ENCODE measurements at regions not wholly inside any gene's neighbourhood (a gene's known extent, or its start where the extent isn't known, plus 50 kb on each side); places are given as distances from the start of the nearest gene placed in this dataset.

GRCh38 chr11:130979386-130979972 lies 63.2 kb upstream of the SNX19 start:
- DNase-seq (ENCODE audit: low spot score), result peak; percentile 37

DNA sequence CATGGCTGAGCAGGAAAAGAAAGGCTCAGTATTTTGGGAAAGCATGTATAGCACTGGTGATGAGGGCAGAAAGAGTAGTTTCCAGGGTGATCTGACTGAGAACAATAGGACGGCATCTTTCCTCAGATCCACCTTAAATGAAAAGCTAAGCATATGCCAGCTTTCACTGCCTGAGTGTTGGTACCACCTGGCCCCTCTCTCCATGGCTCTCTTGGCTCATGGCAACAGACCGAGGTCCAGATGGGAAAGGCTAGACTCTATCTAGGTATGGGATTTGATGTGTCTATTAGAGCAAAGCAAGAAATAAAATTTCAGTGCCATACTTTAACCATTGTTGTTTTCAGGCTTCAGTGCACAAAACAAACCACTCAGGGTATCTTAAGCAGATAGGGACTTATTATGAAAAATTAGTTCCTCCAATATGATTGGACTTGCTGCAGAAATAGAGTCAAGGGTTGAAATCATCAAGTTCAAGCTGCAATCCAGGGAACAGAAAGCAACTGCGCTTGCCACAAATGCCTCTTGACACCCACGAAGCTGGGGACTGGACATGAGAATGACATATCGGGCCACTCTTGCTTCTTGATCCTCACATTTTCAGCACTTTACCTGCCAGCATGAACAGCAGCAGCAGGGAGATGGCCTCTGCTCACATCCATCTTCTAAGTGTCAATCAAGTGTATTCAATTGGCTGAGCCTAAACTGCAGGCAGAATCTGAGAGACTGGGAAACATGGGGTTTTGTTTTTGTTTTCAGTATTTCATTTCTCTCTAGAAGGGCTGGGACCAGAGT lies 64.0 kb upstream of the SNX19 start:
- DNase-seq (ENCODE audit: low spot score), result no peak

GRCh38 chr11:130984241-130984640 lies 68.0 kb upstream of the SNX19 start:
- DNase-seq (ENCODE audit: low spot score), result peak; percentile 55

DNA sequence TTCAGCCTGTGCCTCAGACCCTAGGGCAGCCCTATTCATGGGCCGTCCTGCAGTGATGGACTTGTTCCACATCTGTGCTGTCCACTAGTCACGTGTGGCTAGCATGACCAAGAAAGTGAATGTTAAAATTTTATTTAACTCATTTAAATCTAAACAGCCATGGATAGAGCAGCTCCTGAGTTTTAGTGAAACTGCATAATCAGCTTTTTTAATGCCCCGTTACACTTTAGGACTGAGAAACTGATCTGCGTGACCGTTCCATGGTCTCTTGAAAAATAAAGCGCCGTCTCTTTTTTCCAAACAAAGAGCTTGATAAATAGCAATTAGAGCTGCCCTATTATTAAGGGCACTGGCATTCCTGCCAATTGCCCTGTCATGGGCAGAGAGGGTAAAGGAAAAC lies 76.5 kb upstream of the SNX19 start:
- no peak for DNase-seq (ENCODE audit: low spot score)

DNA sequence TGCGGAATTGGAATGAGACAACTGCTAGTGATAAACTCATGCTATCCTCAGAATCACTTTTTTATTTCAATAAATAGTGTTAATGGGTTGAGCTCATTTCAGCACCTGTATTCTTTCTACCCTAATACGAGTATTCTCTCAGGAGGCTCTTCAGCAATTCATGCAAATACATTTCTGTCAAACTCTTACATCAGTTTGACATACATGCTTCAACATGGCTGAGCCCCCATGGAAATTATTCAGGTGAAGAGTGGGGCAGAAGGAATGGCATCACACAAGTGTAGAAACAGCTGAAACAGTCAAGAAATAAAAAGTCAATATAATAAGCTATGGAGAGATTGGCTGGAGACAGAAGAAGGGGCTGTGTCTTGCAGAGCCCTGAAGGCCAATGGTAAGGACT lies 77.8 kb upstream of the SNX19 start:
- DNase-seq (ENCODE audit: low spot score), result no peak

GRCh38 chr11:130995266-130995665 lies 79.0 kb upstream of the SNX19 start:
- DNase-seq (ENCODE audit: low spot score), result no peak

DNA sequence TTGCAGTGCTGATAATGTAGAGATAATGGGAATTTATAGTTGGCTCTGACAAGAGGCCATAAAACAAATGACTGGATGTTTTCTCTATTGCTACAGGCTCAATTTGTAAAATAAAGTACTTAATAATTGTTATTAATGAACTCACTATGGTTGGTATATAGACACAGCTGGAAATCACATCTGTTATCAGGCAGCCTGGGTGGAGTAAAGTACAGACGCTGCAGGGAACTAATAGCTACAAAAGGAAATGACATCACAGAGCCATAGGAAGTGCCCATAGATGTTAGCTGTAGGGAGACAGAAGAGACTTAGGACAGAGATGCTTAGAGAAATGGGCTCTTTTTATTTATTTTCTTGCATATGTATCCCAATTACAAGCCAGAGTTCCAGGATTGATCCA lies 81.0 kb upstream of the SNX19 start:
- no peak for DNase-seq (ENCODE audit: low spot score)

GRCh38 chr11:130999086-130999485 lies 82.8 kb upstream of the SNX19 start:
- no peak for DNase-seq (ENCODE audit: low spot score)

- DNase-seq (ENCODE audit: low spot score), result peak; percentile 79
Observed at GRCh38 chr11:130999992-131000770, 83.9 kb upstream of the SNX19 start.

DNA sequence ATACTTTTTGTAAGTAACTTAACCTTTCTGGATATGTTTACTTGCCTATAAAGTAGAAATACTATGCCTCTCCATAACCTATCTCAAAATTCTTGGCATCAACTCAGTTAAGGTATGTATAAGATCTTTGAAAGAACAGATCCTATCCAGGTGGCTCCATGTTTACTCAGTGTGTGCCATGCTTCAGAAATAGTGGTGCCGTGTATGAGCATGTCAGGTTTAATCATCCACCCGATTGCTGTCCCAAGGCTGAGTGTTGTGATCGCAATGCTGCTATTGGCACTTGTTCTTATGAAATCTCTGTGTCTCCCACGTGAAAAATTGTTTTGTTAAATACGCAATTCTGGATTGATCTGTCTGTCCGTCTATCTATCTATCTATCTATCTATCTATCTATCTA lies 85.9 kb upstream of the SNX19 start:
- DNase-seq (ENCODE audit: low spot score), result no peak

DNA sequence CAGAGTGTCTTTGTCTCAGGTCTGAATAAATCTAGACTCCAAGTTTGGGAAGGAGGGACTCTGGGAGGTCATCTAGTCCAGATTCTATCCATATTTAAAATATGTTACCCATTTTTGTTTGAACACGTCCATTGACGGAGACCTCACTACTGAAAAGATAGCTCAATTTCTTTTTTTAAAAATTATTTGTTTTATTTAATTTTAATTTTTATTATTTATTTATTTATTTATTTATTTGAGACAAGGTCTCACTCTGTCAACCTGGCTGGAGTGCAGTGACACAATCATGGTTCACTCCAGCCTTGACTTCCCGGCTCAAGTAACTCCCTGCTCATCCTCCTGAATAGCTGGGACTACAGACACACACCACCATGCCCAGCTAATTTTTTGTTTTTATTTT lies 89.5 kb upstream of the SNX19 start:
- no peak for DNase-seq (ENCODE audit: low spot score)

DNA sequence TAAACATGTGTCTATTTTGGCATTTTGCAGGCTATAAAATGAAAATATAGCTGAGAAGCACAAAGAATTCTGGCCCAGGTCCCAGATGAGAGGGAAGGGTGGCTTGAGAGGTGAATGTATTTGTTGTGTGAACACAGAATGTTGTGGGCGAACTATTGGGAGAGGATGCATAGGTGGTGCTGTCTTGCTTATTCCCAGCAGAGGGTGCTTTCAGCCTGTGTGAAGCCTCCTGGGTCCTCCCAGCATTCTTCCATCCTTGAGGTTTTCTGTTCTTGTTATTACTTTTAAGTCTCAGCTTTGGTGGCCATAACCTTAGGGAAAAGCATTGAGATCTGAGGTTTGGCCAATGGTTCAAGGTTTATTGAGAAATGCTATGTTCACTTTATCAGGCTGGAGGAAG lies 108.7 kb upstream of the SNX19 start:
- no peak for DNase-seq (ENCODE audit: low spot score)

DNA sequence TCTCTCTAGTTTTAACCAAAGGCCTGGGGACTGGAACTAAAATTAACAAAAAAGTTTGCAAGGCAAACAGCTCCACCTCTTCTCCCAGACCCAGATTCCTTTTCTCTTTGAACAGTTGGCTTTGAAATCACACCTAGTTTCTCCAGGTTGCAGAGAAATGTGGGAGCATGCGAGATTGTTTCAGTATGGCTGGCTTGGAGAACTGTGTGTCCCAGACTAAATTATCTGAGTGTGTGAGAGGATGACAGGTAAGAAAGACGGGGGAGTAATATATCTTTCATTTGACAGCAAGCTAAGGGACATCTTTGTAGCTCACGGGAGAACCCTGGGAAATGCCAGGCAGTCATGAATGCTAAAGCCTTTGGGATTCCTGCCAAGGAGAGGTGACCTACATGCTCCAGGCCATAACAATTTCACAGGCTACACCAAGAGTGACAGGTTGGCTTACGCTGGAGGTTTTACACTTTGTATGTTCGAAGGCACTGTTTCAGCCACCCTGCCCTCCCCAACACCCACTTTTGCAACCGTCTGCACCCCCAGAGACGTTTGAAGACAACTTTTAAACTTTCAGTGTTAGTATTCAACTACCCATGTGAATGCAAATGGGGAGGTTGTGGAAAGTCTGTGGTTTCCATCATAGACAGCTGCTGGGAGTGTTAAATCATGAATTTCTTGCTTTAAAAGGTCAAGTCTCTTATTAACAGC lies 109.3 kb upstream of the SNX19 start:
- no peak for DNase-seq (ENCODE audit: low spot score)

- DNase-seq (ENCODE audit: low spot score), result no peak
Observed at GRCh38 chr11:131027491-131027890, 111.2 kb upstream of the SNX19 start.

- DNase-seq (ENCODE audit: low spot score), result peak; percentile 17
Observed at GRCh38 chr11:131033151-131033651, 116.9 kb upstream of the SNX19 start.

DNA sequence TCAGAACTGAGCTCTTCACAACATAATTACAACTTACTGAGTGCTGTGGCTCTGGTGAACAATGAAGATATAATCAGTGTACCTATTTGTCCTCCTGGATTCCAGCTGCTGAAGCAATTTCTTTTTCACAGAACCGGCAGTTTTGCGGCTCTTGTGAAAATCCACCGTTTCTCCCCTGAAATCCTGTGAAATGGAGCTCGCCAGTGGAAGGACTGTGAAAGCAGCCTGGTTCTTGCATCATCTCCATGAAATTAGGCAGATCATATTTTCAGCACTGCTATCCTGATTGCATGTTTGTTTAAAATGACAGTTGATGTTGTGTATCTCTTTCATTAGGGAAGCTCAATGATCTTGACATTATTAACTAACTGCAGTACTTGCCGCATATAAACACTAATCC lies 120.2 kb upstream of the SNX19 start:
- DNase-seq (ENCODE audit: low spot score), result no peak

- DNase-seq (ENCODE audit: low spot score), result no peak
Observed at GRCh38 chr11:131037873-131038272, 121.6 kb upstream of the SNX19 start.

GRCh38 chr11:131038597-131038996 lies 122.3 kb upstream of the SNX19 start:
- DNase-seq (ENCODE audit: low spot score), result no peak

DNA sequence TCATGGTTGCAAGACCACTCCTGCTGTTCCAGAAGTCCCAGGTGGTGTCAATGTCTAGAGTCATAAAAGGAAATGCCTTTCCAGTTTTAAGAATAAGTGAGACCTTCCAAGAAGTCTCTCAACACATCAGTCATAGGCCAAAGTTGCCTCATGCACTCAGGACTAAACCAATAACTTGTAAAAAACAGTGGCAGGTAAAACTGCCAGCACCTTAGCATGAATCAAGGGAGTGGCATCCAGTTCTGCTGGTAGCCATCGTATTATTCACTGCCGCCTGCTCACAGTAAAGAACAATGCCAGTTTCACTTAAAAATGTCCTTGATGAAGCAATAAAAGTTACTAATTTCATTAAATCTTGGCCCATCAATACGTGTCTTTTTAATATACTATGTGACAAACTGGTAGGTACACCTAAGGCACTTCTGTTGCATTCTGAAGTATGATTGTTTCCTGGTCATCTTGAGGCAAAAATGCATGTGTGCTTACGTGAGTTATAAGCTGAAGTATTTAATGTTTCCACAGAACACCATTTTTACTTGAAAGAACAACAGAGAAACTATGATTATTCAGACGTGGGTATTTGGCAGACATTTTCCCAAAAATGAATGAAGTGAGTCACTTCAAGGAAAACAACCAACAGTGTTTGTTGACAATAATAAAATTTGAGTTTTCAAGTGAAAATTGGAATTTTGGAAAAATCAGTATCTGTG lies 125.2 kb upstream of the SNX19 start:
- no peak for DNase-seq (ENCODE audit: low spot score)

DNA sequence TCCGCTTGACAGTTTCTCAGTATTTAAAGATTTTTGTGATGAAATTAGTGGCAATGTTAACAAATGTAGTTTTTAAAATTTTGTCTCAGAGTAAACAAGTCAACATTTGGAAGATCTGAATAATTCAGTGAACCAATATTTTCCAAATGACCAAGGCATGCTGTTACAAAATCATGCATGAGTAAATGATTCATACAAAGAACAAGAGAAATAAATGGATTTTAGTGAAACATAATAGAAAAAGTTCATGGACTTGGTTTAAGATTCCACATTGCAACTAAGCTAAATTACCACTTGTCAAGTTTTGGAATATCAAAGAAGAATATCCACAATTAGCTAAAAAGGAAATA lies 125.7 kb upstream of the SNX19 start:
- no peak for DNase-seq (ENCODE audit: low spot score)

- DNase-seq (ENCODE audit: low spot score), result no peak
Observed at GRCh38 chr11:131043251-131043650, 127.0 kb upstream of the SNX19 start.

DNA sequence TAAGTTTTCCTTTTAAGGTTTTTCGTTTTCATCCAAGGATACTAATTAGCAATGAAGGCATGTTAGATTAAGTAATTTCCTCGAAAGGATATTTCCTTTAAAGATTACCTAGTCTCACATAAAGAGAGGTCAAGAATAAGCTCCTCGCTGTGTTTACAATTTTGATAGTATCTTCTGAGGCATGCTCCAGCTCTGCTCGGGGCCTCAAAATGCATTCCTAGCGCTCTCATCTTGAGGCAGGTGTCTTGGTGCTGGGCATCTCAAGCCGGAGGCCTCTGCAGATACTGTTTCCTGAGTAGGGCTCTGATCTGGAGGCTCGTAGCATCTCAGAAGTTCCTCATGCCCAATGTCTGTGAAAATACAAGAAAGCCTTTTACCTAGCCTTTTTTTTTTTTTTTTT lies 128.6 kb upstream of the SNX19 start:
- DNase-seq (ENCODE audit: low spot score), result no peak

Data from LoVo (cell line).